GM18507 (cell line): ENCODE measurements at regions not wholly inside any gene's neighbourhood (a gene's known extent, or its start where the extent isn't known, plus 50 kb on each side); places are given as distances from the start of the nearest gene placed in this dataset.
A peak's percentile ranks its signal among the peaks of the same experiment; 100 is the strongest.

Experiments used
- DNase-seq: peaks from one replicate; pipeline ENCODE4 v3.0.0; 2011; ENCODE audit warnings: low read depth; ENCODE audit not compliant: insufficient read length; ENCODE audit errors: extremely low spot score
- FAIRE-seq: peaks from 2 replicates; lab custom pipeline; 2011; peaks lifted over from hg19 to GRCh38; lab: Jason Lieb, UNC

GRCh38 chr12:46908236-46908935, 82.6 kb upstream of the SLC38A4 start:
- FAIRE-seq: no peak
- DNase-seq: no peak

- DNase-seq: no peak
- FAIRE-seq: no peak
Measured at GRCh38 chr12:46908936-46909635, 83.3 kb upstream of the SLC38A4 start.

GRCh38 chr12:46910830-46911229, 85.0 kb upstream of the SLC38A4 start:
- FAIRE-seq (no peak), DNase-seq (no peak)

DNA sequence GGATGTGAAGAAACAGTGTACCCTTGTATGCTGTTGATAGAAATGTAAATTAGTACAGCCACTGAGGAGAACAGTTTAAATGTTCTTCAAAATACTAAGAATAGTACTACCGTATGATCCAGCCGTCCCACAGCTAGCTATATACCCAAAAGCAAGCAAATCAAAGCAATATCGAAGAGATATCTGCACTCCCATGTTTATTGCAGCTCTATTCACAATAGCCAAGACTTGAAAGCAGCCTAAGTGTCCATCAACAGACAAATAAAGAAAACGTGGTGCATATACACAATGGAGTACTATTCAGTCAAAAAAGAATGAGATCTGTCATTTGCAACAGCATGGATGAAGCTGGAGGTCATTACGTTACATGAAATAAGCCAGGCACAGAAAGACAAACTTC, 88.5 kb upstream of the SLC38A4 start:
- no peak for FAIRE-seq
- DNase-seq: no peak

GRCh38 chr12:46915082-46915481, 89.3 kb upstream of the SLC38A4 start:
- FAIRE-seq (no peak), DNase-seq (no peak)

DNA sequence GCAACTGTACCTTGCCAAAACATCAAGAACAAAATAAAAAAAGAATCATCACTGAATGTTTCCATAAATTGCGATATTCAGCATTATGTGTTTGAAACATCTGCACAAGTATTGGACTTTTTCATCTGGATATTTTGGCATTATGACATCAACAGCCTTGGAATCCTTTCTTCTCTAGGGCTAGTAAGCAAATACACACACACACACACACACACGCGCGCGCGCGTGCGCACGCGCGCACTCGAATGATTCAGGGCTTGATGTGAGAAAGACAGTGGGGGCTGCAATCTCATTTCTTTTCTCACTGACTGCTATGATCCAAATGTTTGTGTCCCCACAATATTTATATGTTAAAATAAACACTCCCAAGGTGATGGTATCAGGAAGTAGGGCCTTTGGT, 90.0 kb upstream of the SLC38A4 start:
- no peak for FAIRE-seq
- DNase-seq: no peak

DNA sequence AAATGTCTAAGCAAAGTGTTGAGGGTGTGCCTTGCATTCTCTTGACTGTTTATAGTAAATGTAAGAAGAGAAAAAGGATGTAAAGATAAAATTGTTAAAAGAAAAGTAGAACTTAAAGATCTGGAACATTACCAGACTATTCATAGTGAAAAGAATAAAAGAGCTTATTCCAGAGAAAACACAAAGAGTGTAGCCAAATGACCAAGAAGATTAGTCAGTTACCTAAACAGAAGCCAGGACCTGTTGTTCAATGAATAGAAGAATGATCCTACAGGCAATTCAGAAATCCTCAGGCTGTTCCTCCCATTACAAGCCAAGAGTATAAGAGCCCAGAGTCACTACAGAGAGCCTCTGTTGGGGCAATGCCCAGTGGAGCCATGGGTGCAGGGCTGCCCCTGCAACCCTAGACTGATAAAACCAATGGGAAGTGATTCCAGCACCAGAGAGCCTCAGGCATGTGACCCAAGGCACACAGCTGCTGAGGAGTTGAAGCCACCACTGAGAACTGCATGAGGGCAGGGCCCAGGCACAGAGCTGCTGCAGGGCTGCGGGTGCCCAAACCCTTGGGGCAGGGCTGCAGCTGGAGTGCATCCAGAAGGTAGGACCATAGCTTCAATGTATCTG, 91.1 kb upstream of the SLC38A4 start:
- DNase-seq (no peak), FAIRE-seq (no peak)

DNA sequence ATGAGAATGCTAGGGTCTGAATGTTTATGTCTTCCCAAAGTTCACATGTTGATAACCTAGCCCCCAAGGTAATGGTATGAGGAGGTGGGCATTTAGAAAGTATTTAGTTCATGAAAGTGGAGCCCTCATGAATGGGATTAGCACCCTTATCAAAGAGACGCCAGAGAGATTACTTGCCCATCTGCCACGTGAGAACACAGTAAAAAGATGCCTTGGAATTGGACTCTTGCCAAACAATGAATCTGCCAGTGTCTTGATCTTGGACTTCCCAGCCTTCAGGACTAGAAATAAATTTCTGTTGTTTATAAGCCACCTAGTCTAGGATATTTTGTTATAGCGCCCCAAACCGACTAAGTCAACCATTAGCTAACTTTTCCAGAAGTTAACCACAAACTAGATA, 92.0 kb upstream of the SLC38A4 start:
- no peak for DNase-seq
- FAIRE-seq: no peak

DNA sequence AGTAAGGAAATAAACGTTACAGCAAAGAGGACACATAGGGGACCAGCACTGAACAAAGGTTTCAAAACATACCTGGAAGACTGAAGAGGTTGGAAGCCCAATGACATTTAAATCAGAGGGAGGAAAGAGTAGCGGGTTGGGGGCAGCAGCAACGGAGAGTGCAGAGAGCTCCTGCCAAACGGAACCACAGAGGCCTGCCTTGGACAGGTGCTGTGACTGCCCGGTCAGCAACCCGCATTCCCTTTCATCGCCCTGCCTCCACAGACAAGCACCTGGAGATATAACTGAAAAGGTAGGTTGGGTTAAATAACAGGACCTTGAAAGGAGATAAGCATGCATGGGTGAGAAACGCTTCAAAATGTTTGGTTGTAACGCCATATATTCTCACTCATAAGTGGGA, 92.8 kb upstream of the SLC38A4 start:
- FAIRE-seq: no peak
- DNase-seq: no peak

- no peak for FAIRE-seq
- no peak for DNase-seq
Measured at GRCh38 chr12:46919666-46920400, 94.0 kb upstream of the SLC38A4 start.

DNA sequence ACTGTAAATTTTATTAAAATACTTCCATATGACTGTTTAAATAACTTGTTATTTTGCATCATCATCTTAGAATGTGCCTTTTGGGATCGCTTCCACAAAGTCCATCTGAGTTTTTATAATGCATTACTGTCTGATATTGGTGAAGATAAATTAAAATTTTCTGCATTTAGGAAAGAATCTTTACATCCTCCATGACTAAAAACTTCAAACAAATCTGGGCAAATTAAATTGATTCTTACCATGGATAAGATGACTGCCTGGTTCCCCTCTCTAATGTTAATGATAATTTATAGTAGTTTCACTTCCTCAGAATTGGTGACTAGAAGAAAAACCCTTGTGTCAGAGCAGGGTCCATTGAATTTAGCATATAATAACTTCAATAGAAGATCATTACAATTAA, 94.7 kb upstream of the SLC38A4 start:
- peak; percentile 12 for DNase-seq
- no peak for FAIRE-seq

DNA sequence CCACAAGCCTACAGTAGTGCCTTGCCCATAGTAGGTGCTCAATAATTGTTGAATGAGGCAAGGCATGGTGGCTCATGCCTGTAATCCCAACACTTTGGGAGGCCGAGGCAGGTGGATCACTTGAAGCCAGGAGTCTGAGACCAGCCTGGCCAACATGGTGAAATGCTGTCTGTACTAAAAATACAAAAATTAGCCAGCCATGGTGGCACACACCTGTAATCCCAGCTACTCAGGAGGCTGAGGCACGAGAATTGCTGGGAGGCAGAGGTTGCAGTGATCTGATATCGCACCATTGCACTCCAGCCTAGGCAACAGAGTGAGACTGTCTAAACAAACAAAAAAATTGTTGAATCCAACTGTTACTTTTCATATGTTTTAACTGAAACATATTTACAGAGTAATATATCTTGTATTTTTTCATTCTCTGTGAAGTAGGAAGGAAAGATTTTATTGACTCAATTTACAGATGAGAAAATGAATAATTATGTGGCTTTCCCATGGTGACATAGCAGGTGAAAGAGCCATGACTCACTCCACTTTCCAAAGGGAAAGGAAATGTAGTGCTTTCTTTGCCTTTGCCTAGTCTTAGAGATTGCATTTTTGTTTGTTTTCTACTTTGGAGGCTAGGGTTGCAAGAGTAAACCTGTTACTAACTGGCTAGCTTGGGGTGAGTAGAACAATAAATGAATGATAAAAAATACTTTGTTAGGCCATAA, 95.4 kb upstream of the SLC38A4 start:
- DNase-seq: no peak
- no peak for FAIRE-seq

- DNase-seq (no peak), FAIRE-seq (no peak)
Measured at GRCh38 chr12:46921764-46922133, 96.0 kb upstream of the SLC38A4 start.

DNA sequence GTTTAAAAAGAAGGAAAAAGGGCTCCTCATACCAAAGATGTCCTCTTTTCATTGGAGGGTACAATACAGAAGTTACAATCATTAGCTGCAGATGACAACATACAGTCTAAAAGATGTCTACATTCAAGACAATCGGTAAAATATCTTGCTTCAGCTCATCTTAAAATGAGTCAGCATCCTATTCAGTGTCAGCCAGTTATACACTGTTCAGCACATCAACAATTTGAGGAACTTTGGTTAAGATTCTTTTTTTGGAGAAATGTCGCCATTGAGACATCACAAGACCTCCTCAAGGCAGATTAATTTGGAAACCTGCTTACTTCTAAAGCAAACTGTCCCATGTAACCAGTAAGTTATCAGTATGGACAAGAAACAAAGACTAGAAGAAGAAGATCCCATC, 100.7 kb upstream of the SLC38A4 start:
- no peak for FAIRE-seq
- no peak for DNase-seq

- FAIRE-seq: no peak
Measured at GRCh38 chr12:46930101-46930500, 104.3 kb upstream of the SLC38A4 start.

DNA sequence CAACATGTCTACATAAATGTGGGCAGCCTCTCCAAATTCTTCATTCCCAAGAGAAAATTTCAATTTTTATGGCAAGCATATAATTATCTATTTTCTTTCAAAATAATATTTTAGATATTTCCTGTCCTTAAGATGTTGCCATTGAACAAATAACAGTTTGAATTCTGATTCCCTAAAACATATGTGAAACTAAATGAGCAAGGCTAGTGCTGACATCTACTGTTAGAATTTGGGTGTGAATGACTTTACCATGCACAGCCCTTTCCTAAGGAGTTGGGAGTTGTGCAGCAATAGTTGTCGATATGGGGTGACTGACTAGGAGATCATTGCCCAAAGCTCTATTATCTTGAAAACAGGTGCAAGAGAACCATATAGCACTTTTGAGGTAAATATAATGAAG, 108.2 kb upstream of the SLC38A4 start:
- no peak for FAIRE-seq
- DNase-seq: no peak

More at GRCh38 chr12:46930101-46930500, 104.3 kb upstream of the SLC38A4 start:
- DNase-seq: no peak

- no peak for FAIRE-seq
- DNase-seq: no peak
Measured at GRCh38 chr12:46934374-46935111, 108.7 kb upstream of the SLC38A4 start.

- DNase-seq (no peak), FAIRE-seq (no peak)
Measured at GRCh38 chr12:46935271-46935847, 109.6 kb upstream of the SLC38A4 start.

GRCh38 chr12:46936042-46936441, 110.2 kb upstream of the SLC38A4 start:
- FAIRE-seq (no peak), DNase-seq (no peak)
